ENCODE measurements at regions not wholly inside any gene's neighbourhood (a gene's known extent, or its start where the extent isn't known, plus 50 kb on each side); places are given as distances from the start of the nearest gene placed in this dataset.
"Not testable (repeated sequence)": the region's sequence is repeated elsewhere in the genome, so short reads cannot be mapped to it uniquely, and the experiment has no call there.

DNA sequence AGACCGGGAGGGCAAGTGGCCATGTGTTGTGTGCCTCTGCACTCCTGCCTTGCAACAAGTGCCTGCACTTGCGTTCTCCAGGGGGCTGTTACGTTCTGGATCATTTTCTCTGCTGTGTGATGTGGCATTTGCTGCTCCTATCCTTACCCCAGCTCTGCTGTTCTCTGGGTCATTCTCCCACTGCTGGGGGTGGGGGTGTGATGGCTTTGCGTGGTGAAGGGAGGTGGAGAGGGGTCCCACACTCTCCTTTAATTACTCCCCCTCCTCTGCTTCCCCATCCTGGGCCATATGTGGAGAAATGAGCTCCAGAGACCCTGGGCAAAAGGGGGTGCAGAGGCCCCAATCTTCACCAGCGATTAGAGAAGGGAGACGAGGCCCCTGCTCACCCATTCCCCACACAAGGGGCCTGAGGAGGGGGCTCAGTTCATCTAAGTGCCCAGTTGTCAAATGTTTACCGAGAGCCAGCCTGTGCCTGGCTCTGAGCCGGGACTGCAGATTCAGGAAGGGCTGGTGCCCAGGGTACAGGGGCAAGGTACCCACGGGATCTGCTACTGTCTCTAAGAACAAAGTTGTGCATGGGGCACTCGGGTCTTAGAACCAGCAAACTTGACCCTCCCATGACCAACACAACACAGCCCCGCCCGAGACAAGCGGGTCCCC is 355.4 kb downstream of the PTPRU start:
- POLR2A ChIA-PET (ENCODE audit: low non-redundant PET): no interaction called here
- no peak overlapping the region for H3K27ac ChIP-seq
- TF ChIP-seq, protein P1, sequence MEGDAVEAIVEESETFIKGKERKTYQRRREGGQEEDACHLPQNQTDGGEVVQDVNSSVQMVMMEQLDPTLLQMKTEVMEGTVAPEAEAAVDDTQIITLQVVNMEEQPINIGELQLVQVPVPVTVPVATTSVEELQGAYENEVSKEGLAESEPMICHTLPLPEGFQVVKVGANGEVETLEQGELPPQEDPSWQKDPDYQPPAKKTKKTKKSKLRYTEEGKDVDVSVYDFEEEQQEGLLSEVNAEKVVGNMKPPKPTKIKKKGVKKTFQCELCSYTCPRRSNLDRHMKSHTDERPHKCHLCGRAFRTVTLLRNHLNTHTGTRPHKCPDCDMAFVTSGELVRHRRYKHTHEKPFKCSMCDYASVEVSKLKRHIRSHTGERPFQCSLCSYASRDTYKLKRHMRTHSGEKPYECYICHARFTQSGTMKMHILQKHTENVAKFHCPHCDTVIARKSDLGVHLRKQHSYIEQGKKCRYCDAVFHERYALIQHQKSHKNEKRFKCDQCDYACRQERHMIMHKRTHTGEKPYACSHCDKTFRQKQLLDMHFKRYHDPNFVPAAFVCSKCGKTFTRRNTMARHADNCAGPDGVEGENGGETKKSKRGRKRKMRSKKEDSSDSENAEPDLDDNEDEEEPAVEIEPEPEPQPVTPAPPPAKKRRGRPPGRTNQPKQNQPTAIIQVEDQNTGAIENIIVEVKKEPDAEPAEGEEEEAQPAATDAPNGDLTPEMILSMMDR (conservative IDR thresholded peaks at IDR 0.05; ENCODE audit: low read depth): no peak
- DNase-seq (ENCODE audit: low spot score): no peak
- CTCF ChIA-PET: no interaction called here

DNA sequence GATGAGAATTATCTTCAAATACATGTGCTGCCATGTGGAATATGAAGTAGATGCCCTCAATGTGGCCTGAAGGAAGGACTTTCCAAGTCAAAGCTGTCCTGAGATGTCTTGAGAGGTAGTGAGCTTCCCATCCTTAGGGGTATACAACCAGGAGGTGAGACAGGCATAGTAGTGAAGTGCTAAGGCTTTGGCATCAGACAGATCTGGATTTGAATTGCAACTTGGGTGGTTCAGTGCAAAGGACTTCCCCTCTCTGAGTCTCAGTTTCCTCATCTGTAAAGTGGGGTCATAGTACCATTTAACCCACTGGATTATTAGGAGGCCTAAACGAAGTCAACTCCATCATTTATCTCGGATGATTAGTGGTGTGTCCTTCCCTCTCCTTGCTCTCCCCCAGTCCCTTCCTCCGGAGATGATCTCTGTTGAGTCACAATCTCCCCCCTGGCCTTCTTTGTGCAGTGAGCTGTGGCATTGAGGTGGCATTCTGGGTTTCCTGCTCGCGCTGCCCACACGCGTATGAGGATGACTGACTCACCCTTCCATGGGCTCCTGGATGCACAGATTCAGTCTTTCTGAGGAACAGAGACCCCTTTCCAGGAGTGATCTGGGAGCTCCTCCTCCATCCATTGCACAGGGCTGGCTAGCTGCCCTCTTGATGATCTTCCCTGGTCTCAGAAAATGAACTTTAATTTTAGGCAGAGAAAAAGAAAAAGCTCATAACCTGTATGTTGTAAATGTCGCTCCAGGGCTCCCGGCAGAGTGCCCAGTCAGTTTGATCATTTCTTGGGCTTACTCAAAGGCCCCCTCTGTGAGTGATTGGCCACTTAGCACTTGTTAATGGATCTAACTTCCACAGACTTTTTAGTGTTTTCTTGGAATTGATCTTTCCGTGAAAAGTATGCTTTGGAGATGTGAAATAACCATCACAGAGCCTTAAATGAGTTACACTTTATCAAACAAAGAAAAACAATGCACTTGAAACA is 354.6 kb downstream of the PTPRU start:
- peak; percentile 55 for DNase-seq (ENCODE audit: low spot score)
- TF ChIP-seq, protein P1 (conservative IDR thresholded peaks at IDR 0.05; ENCODE audit: low read depth): no peak
- ChIA-PET CTCF (interaction anchor here (0.6 kb wide), 2 partner anchors 83 to 118 kb away, joined by 3 read pairs; no protein-coding TSS in a partner anchor), POLR2A (ENCODE audit: low non-redundant PET) (no interaction called here)
- no peak overlapping the region for H3K27ac ChIP-seq

DNA sequence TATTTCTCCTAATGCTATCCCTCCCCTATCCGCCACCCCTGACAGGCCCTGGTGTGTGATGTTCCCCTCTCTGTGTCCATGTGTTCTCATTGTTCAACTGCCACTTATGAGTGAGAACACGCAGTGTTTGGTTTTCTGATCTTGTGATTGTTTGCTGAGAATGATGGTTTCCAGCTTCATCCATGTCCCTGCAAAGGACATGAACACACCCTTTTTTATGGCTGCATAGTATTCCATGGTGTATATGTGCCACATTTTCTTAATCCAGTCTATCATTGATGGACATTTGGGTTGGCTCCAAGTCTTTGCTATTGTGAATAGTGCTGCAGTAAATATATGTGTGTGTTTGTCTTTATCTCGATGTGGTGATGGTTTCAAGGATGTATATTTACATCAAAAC is 353.4 kb downstream of the PTPRU start:
- POLR2A ChIA-PET (ENCODE audit: low non-redundant PET); DNase-seq (ENCODE audit: low spot score); H3K27ac ChIP-seq: not testable (repeated sequence)
- CTCF ChIA-PET: interaction anchor here (0.6 kb wide), 1 partner anchor 82 kb away, joined by 3 read pairs; no protein-coding TSS in a partner anchor

DNA sequence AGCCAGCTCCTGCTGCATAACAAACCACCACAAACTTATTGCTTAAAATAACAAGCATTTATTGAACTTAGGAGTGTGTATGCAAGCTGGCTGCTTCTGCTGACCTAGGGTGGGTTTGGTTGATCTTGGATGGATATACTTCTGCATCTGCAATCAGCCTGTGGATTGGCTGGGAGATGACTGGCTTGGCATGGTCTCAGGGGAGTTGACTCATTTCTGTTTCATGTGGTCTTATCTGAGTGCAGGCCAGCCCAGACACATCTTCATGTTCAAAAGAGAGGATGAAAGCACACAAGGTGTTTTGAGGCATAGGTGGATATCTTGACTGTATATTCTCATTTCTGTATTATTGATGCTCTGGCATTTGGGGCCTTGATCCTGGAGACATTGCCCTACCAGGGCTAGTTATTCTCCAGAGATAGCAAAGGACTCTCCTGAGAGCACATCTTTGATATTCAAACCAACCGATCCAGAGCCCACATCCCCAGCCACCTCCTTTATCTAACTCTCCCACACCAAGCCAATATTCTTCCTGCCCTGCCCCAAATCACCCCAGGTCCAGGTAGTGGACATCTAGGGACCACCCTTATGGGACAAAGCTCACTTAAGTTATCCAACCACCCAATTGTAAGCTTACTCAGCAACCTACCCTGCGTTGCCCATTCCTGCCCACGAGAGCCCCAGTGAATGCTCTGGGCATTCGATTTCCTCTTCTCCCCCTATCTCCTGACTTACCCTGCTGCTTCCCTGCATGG is 350.8 kb downstream of the PTPRU start:
- POLR2A ChIA-PET (ENCODE audit: low non-redundant PET): no interaction called here
- DNase-seq (ENCODE audit: low spot score): peak; percentile 87
- TF ChIP-seq, protein P1 (conservative IDR thresholded peaks at IDR 0.05; ENCODE audit: low read depth): no peak
- no peak overlapping the region for H3K27ac ChIP-seq
- CTCF ChIA-PET: no interaction called here

DNA sequence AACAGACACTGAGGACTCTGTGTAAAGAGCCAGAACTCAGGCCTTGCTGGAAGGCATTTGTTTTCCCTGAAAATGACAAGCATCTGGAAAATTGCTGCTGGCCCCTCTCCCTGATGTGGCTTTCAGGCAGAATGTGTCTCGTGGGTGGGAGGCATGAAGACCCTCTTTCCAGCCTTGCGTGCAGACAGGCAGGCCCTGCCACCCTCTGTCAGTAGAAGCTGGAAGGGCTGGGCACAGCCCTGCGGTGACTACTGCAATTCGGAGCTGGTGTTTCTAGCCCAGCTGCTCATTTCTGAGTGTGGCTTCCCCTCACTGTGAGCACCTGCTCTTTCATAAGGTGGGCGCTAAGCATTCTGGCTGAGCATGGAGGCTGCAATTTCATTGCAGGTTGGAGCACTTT is 349.9 kb downstream of the PTPRU start:
- CTCF ChIA-PET: no interaction called here
- no peak overlapping the region for H3K27ac ChIP-seq
- TF ChIP-seq, protein P1 (conservative IDR thresholded peaks at IDR 0.05; ENCODE audit: low read depth): no peak
- POLR2A ChIA-PET (ENCODE audit: low non-redundant PET): no interaction called here
- DNase-seq (ENCODE audit: low spot score): no peak

DNA sequence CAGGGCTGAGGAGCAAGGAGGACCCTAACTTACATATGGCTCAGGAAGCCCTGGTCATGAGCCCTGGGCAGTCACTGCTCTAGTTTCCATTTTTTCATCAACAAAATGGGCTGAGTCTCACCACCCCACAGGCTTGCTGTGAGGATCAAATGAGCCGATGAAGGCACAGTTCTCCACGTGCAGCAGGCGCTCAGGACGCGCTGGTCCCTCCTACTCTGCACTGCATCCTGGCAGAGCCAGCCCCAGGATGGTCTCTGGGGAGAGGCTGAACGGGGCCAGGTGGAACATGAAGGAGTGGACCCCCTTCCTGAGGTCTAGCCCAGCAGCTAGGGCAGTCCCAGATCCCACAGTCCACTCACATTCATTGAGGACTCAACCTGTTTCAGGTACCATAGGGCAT is 349.3 kb downstream of the PTPRU start:
- DNase-seq (ENCODE audit: low spot score): no peak
- ChIA-PET CTCF (no interaction called here), POLR2A (ENCODE audit: low non-redundant PET) (no interaction called here)
- H3K27ac ChIP-seq: no peak overlapping the region
- TF ChIP-seq, protein P1 (conservative IDR thresholded peaks at IDR 0.05; ENCODE audit: low read depth): no peak

Data from RWPE1 (cell line).